GM23248 (cell line): ENCODE measurements at regions not wholly inside any gene's neighbourhood (a gene's known extent, or its start where the extent isn't known, plus 50 kb on each side); places are given as distances from the start of the nearest gene placed in this dataset.

Source experiments
- DNase-seq: peaks from one replicate; pipeline ENCODE4 v3.0.0-alpha.2; 2015
- H2AFZ ChIP-seq: fragments of 200-600 bp; sonication (generic); 2 replicates; pipeline ENCODE4 v1.6.1; 2016; ENCODE audit warnings: antibody characterized with exemption
- H3F3A ChIP-seq: fragments of 200-600 bp; sonication (generic); 2 replicates; pipeline ENCODE4 v1.6.1; 2016; ENCODE audit warnings: mild to moderate bottlenecking, antibody characterized with exemption, mixed run types; ENCODE audit not compliant: insufficient read depth
- H3K27ac ChIP-seq: fragments of 200-600 bp; sonication (generic); 2 replicates; pipeline ENCODE4 v1.5.1; 2016; ENCODE audit warnings: mild to moderate bottlenecking
- H3K27me3 ChIP-seq: fragments of 200-600 bp; sonication (generic); replicated peaks from 2 replicates; pipeline ENCODE4 v1.6.1; 2016; ENCODE audit warnings: mild to moderate bottlenecking; ENCODE audit not compliant: insufficient read depth
- H3K36me3 ChIP-seq: fragments of 200-600 bp; sonication (generic); 2 replicates; pipeline ENCODE4 v1.6.1; 2016; ENCODE audit warnings: low read depth, mild to moderate bottlenecking
- H3K4me1 ChIP-seq: fragments of 200-600 bp; sonication (generic); 2 replicates; pipeline ENCODE4 v1.6.1; 2016; ENCODE audit warnings: mild to moderate bottlenecking; ENCODE audit not compliant: insufficient read depth
- H3K4me2 ChIP-seq: fragments of 200-600 bp; sonication (generic); one replicate; pipeline ENCODE4 v1.6.1; 2016; ENCODE audit warnings: mild to moderate bottlenecking; ENCODE audit not compliant: unreplicated experiment
- H3K4me3 ChIP-seq: fragments of 200-600 bp; sonication (generic); 2 replicates; pipeline ENCODE4 v1.5.1; 2016; ENCODE audit warnings: mild to moderate bottlenecking
- H3K79me2 ChIP-seq: fragments of 200-600 bp; sonication (generic); 2 replicates; pipeline ENCODE4 v1.6.1; 2016; ENCODE audit warnings: mild to moderate bottlenecking; ENCODE audit not compliant: insufficient read depth
- H3K9ac ChIP-seq: fragments of 200-600 bp; sonication (generic); 2 replicates; pipeline ENCODE4 v1.6.1; 2016; ENCODE audit warnings: mild to moderate bottlenecking
- H3K9me2 ChIP-seq: fragments of 200-600 bp; sonication (generic); 2 replicates; pipeline ENCODE4 v1.6.1; 2016; ENCODE audit warnings: mixed run types, mild to moderate bottlenecking, moderate library complexity; ENCODE audit not compliant: insufficient read depth
- H3K9me3 ChIP-seq: fragments of 200-600 bp; sonication (generic); one replicate; pipeline ENCODE4 v1.6.1; 2017; ENCODE audit warnings: low read depth
- H4K20me1 ChIP-seq: fragments of 200-600 bp; sonication (generic); 2 replicates; pipeline ENCODE4 v1.6.0; 2016; ENCODE audit not compliant: insufficient read depth
- EZH2 ChIP-seq: fragments of 200-600 bp; sonication (generic); IDR thresholded peaks from 2 replicates; pipeline ENCODE4 v1.6.1; 2018; ENCODE audit warnings: antibody characterized with exemption, mild to moderate bottlenecking; ENCODE audit not compliant: insufficient read depth, poor library complexity, severe bottlenecking
- EZH2phosphoT487 ChIP-seq: fragments of 200-600 bp; sonication (generic); IDR thresholded peaks from 2 replicates; pipeline ENCODE4 v1.6.1; 2018; ENCODE audit warnings: antibody characterized with exemption, moderate library complexity, mild to moderate bottlenecking, low read depth; ENCODE audit not compliant: insufficient read depth
- WGBS, 2 experiments: methylation state at CpG; one replicate each; pipeline ENCODE4 v1.1.6; 2015 to 2017; ENCODE audit warnings: low lambda C conversion rate in 2 of 2, low coverage in 1 of 2; ENCODE audit errors: missing lambda C conversion rate in 2 of 2; 5-methylcytosine and 5-hydroxymethylcytosine counted together
- in situ Hi-C: fragments of 300-500 bp; cut with MboI; formaldehyde crosslinking; loops from 2 replicates; pipeline ENCODE4 v1.15.0; 2020

- in situ Hi-C loops, result no loop called here
- H3K36me3 ChIP-seq, result no peaks in the 10 kb centered on the region
Measured at GRCh38 chr9:75461183-75461582, 372.9 kb downstream of the OSTF1 start.

GRCh38 chr9:75462866-75463265 is 374.6 kb downstream of the OSTF1 start:
- no peaks in the 10 kb centered on the region for H4K20me1 ChIP-seq
- no peak overlapping the region for H3K27ac ChIP-seq
- H3K9me2 ChIP-seq, result no peaks in the 10 kb centered on the region
- no peak for DNase-seq
- H3K9ac ChIP-seq, result no peak overlapping the region
- no peak overlapping the region for H3K4me3 ChIP-seq
- no peak overlapping the region for H2AFZ ChIP-seq
- no peaks in the 10 kb centered on the region for H3F3A ChIP-seq
- no peak overlapping the region for H3K4me2 ChIP-seq
- in situ Hi-C loops, result no loop called here
- no peaks in the 10 kb centered on the region for H3K79me2 ChIP-seq
- no peaks in the 10 kb centered on the region for H3K36me3 ChIP-seq
- no peaks in the 10 kb centered on the region for H3K4me1 ChIP-seq
- H3K27me3 ChIP-seq, result no peaks in the 10 kb centered on the region
- TF ChIP-seq EZH2phosphoT487 (no peak), EZH2 (no peak)
- WGBS, 2 experiments, result 19 to 29% methylated on average over 1 of the region's 1 CpG
- H3K9me3 ChIP-seq, result no peaks in the 10 kb centered on the region

More at GRCh38 chr9:75461183-75461582, 372.9 kb downstream of the OSTF1 start:
- H3K4me1 ChIP-seq, result no peaks in the 10 kb centered on the region
- TF ChIP-seq EZH2phosphoT487 (no peak), EZH2 (no peak)
- DNase-seq, result no peak
- H3K9me3 ChIP-seq, result no peaks in the 10 kb centered on the region
- H3K79me2 ChIP-seq, result no peaks in the 10 kb centered on the region
- no peaks in the 10 kb centered on the region for H3K9me2 ChIP-seq
- no peaks in the 10 kb centered on the region for H4K20me1 ChIP-seq
- H3K4me2 ChIP-seq, result no peak overlapping the region
- H3K27ac ChIP-seq, result no peak overlapping the region
- no peak overlapping the region for H2AFZ ChIP-seq
- no peaks in the 10 kb centered on the region for H3F3A ChIP-seq
- no peaks in the 10 kb centered on the region for H3K27me3 ChIP-seq
- no peak overlapping the region for H3K9ac ChIP-seq
- H3K4me3 ChIP-seq, result no peak overlapping the region

- no peak overlapping the region for H3K9ac ChIP-seq
- no peak overlapping the region for H3K27ac ChIP-seq
- H3K4me2 ChIP-seq, result no peak overlapping the region
- H3F3A ChIP-seq, result no peaks in the 10 kb centered on the region
- no peaks in the 10 kb centered on the region for H3K27me3 ChIP-seq
- in situ Hi-C loops, result no loop called here
- no peaks in the 10 kb centered on the region for H3K9me3 ChIP-seq
- H3K4me3 ChIP-seq, result no peak overlapping the region
- DNase-seq, result no peak
- no peak overlapping the region for H2AFZ ChIP-seq
- TF ChIP-seq EZH2, result no peak
- no peak for TF ChIP-seq EZH2phosphoT487
- no peaks in the 10 kb centered on the region for H4K20me1 ChIP-seq
- no peaks in the 10 kb centered on the region for H3K4me1 ChIP-seq
- H3K36me3 ChIP-seq, result no peaks in the 10 kb centered on the region
- H3K9me2 ChIP-seq, result no peaks in the 10 kb centered on the region
- no peaks in the 10 kb centered on the region for H3K79me2 ChIP-seq
Measured at GRCh38 chr9:75463871-75464270, 375.6 kb downstream of the OSTF1 start.

GRCh38 chr9:75464726-75465125 is 376.4 kb downstream of the OSTF1 start:
- in situ Hi-C loops, result no loop called here
- no peak overlapping the region for H2AFZ ChIP-seq
- TF ChIP-seq EZH2 (no peak), EZH2phosphoT487 (no peak)
- no peaks in the 10 kb centered on the region for H3K4me1 ChIP-seq
- H3K9ac ChIP-seq, result no peak overlapping the region
- H3K4me3 ChIP-seq, result no peak overlapping the region
- H3K27ac ChIP-seq, result no peak overlapping the region
- no peaks in the 10 kb centered on the region for H4K20me1 ChIP-seq
- no peak for DNase-seq
- no peak overlapping the region for H3K4me2 ChIP-seq
- no peaks in the 10 kb centered on the region for H3F3A ChIP-seq
- H3K79me2 ChIP-seq, result no peaks in the 10 kb centered on the region
- 47 to 49% methylated on average over 4 of the region's 4 CpGs for WGBS, 2 experiments
- H3K27me3 ChIP-seq, result no peaks in the 10 kb centered on the region
- no peaks in the 10 kb centered on the region for H3K36me3 ChIP-seq
- H3K9me3 ChIP-seq, result no peaks in the 10 kb centered on the region
- no peaks in the 10 kb centered on the region for H3K9me2 ChIP-seq

- WGBS, 2 experiments, result 0 to 5% methylated on average over 2 of the region's 2 CpGs
- Histone ChIP-seq H3K4me2 (no peak overlapping the region), H3K9me3 (no peaks in the 10 kb centered on the region), H3K4me1 (no peaks in the 10 kb centered on the region), H4K20me1 (no peaks in the 10 kb centered on the region), H3K27me3 (no peaks in the 10 kb centered on the region), H3K4me3 (no peak overlapping the region), H3K9me2 (no peaks in the 10 kb centered on the region), H3K79me2 (no peaks in the 10 kb centered on the region), H3K36me3 (no peaks in the 10 kb centered on the region), H3K9ac (no peak overlapping the region), H3F3A (no peaks in the 10 kb centered on the region), H3K27ac (no peak overlapping the region), H2AFZ (no peak overlapping the region)
- TF ChIP-seq EZH2 (no peak), EZH2phosphoT487 (no peak)
- in situ Hi-C loops, result no loop called here
- DNase-seq, result no peak
Measured at GRCh38 chr9:75467142-75467541, 378.8 kb downstream of the OSTF1 start.
